ENCODE measurements at regions not wholly inside any gene's neighbourhood (a gene's known extent, or its start where the extent isn't known, plus 50 kb on each side); places are given as distances from the start of the nearest gene placed in this dataset.

DNA sequence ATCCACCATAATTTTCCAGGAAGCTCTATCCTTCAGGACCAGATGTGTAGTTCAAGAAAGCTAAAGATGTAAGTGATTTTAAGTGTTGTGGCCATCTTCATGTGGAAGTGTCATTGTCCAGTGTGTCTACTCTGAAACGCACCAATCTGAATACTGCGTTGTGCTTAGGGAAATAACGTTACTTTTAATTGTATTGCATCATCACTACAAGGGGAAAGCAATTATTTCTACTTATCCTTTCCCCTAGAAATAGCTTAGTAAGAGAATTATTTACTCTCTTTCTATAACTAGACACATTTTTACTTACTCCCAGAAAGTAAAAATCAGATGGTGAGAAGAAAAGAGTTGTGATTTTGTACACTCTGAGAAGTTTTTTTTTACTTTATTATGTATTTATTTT lies 102.4 kb upstream of the DLGAP1 start:
- no peak overlapping the region for H3K4me3 ChIP-seq
- DNase-seq: no peak
- no peaks in the 10 kb centered on the region for H3K9me3 ChIP-seq
- WGBS, 2 donors: 89 to 90% methylated on average over 3 of the region's 3 CpGs
- H3K27me3 ChIP-seq: no peaks in the 10 kb centered on the region
- intact Hi-C loops (cut with DNase I): no loop called here
- TF ChIP-seq EP300 (IDR thresholded peaks at IDR 0.05) (no peak), POLR2AphosphoS5 (IDR thresholded peaks at IDR 0.05) (no peak), POLR2A (IDR thresholded peaks at IDR 0.05) (no peak)
- TF ChIP-seq, protein P1, sequence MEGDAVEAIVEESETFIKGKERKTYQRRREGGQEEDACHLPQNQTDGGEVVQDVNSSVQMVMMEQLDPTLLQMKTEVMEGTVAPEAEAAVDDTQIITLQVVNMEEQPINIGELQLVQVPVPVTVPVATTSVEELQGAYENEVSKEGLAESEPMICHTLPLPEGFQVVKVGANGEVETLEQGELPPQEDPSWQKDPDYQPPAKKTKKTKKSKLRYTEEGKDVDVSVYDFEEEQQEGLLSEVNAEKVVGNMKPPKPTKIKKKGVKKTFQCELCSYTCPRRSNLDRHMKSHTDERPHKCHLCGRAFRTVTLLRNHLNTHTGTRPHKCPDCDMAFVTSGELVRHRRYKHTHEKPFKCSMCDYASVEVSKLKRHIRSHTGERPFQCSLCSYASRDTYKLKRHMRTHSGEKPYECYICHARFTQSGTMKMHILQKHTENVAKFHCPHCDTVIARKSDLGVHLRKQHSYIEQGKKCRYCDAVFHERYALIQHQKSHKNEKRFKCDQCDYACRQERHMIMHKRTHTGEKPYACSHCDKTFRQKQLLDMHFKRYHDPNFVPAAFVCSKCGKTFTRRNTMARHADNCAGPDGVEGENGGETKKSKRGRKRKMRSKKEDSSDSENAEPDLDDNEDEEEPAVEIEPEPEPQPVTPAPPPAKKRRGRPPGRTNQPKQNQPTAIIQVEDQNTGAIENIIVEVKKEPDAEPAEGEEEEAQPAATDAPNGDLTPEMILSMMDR (IDR thresholded peaks at IDR 0.05): no peak
- H3K36me3 ChIP-seq: no peaks in the 10 kb centered on the region
- no peaks in the 10 kb centered on the region for H3K4me1 ChIP-seq
- H3K27ac ChIP-seq: no peak overlapping the region

DNA sequence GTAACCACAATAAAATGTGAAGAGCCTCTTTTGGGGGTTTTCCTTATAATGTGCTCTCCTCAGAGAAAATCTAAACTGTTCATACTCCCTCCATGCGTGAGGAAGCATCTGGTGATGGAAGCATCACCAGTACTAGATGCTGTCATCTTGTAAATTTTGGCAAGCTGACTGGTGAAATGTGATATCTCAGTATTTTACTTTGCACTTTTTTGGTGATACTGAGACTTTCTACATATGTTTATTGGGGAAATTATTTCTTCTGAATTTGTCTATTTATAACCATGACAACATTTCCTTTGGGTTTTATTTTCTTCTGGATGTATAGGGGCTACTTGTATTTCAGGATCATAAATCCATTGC lies 95.9 kb upstream of the DLGAP1 start:
- TF ChIP-seq POLR2A (IDR thresholded peaks at IDR 0.05) (no peak), EP300 (IDR thresholded peaks at IDR 0.05) (no peak), POLR2AphosphoS5 (IDR thresholded peaks at IDR 0.05) (no peak)
- TF ChIP-seq, protein P1 (IDR thresholded peaks at IDR 0.05): no peak
- H3K27me3 ChIP-seq: no peaks in the 10 kb centered on the region
- 66 to 75% methylated on average over 1 of the region's 1 CpG for WGBS, 2 donors
- H3K4me3 ChIP-seq: no peak overlapping the region
- no peaks in the 10 kb centered on the region for H3K9me3 ChIP-seq
- H3K27ac ChIP-seq: no peak overlapping the region
- DNase-seq: no peak
- intact Hi-C loops (cut with DNase I): no loop called here
- H3K36me3 ChIP-seq: no peaks in the 10 kb centered on the region
- no peaks in the 10 kb centered on the region for H3K4me1 ChIP-seq

DNA sequence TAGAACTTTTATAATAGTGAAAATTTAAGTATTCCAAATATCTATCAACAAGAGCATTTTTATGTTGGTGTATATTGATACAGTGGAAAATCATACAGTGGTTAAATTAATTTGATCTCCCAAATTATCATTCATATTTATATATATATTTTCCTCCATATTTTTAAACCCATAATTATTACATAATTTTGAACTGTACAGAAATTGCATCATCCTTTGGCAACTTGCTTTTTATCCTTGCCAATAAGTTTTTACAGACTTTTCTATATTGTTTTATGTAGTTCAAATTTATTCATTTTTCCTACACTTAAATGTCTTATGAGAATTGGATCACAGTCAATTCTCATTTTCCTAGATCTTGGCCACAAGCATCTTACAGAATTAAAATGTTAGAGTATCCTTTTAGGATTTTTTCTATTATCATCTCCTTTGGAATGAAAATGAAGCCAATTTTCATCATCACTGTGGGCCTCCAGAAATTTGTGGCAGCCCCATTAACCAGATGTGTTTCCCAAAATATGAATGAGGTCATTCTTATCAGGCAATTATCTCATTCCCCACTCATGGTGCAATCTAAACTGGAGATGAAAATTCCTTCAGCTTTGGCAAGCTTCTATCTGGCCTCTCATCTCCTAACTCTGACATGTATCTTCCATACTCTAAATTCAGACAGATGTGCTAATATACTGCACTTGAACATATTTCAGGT lies 94.2 kb upstream of the DLGAP1 start:
- TF ChIP-seq POLR2A (IDR thresholded peaks at IDR 0.05) (no peak), EP300 (IDR thresholded peaks at IDR 0.05) (no peak), POLR2AphosphoS5 (IDR thresholded peaks at IDR 0.05) (no peak)
- TF ChIP-seq, protein P1 (IDR thresholded peaks at IDR 0.05): no peak

DNA sequence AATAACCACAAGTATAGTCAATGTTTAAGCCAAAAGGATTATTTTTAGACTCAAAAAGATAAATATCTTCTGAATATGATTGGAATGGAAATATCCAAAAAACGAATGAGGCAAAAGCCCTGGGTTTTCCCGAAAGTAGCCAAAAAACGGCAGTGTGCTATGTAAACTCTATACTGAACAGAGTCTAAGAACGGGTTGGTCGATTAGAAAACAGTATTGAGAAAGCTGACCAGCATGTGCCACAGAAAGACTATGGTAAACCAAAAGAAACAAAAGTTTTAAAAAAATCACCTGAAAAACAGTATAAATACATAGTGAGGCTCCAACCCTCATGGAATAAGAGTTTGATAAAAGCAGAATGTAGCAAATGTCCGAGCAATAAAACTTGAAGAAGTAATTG lies 92.0 kb upstream of the DLGAP1 start:
- intact Hi-C loops (cut with DNase I): no loop called here
- H3K4me1 ChIP-seq: no peaks in the 10 kb centered on the region
- TF ChIP-seq, protein P1 (IDR thresholded peaks at IDR 0.05): no peak
- TF ChIP-seq EP300 (IDR thresholded peaks at IDR 0.05) (no peak), POLR2AphosphoS5 (IDR thresholded peaks at IDR 0.05) (no peak), POLR2A (IDR thresholded peaks at IDR 0.05) (no peak)
- no peaks in the 10 kb centered on the region for H3K36me3 ChIP-seq
- no peaks in the 10 kb centered on the region for H3K27me3 ChIP-seq
- H3K9me3 ChIP-seq: no peaks in the 10 kb centered on the region
- no peak for DNase-seq
- 76 to 83% methylated on average over 6 of the region's 6 CpGs for whole genome bisulfite sequencing, 2 donors
- H3K4me3 ChIP-seq: no peak overlapping the region
- no peak overlapping the region for H3K27ac ChIP-seq

More for the DNA sequence above, 94.2 kb upstream of the DLGAP1 start:
- Histone ChIP-seq H3K4me3 (no peak overlapping the region), H3K9me3 (no peaks in the 10 kb centered on the region), H3K36me3 (no peaks in the 10 kb centered on the region), H3K27ac (no peak overlapping the region), H3K4me1 (no peaks in the 10 kb centered on the region), H3K27me3 (no peaks in the 10 kb centered on the region)
- DNase-seq: no peak
- intact Hi-C loops (cut with DNase I): no loop called here

DNA sequence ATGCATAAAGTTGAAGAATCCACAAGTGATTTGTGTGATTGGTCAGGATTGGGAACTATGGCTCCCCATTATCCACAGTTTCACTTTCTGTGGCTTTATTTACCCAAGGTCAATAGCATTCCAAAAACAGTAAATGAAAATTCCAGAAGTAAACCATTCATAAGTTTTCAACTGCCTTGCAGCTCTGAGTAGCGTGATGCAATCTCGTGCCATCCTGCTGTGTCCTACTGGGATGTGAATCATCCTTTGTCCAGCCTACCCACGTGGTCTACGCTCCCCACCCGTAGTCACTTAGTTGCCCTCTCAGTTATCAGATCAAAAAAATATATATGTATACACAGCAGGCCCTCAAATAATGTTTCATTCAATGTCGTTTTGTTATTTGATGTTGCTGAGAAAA lies 89.0 kb upstream of the DLGAP1 start:
- intact Hi-C loops (cut with DNase I): no loop called here
- no peaks in the 10 kb centered on the region for H3K4me1 ChIP-seq
- H3K9me3 ChIP-seq: no peaks in the 10 kb centered on the region
- H3K27me3 ChIP-seq: no peaks in the 10 kb centered on the region
- no peaks in the 10 kb centered on the region for H3K36me3 ChIP-seq
- no peak overlapping the region for H3K4me3 ChIP-seq
- no peak overlapping the region for H3K27ac ChIP-seq
- TF ChIP-seq EP300 (IDR thresholded peaks at IDR 0.05): no peak
- TF ChIP-seq POLR2A (IDR thresholded peaks at IDR 0.05): no peak
- TF ChIP-seq POLR2AphosphoS5 (IDR thresholded peaks at IDR 0.05): no peak
- TF ChIP-seq, protein P1 (IDR thresholded peaks at IDR 0.05): no peak
- WGBS, 2 donors: 75 to 79% methylated on average over 6 of the region's 6 CpGs
- DNase-seq: no peak
